ENCODE measurements at regions not wholly inside any gene's neighbourhood (a gene's known extent, or its start where the extent isn't known, plus 50 kb on each side); places are given as distances from the start of the nearest gene placed in this dataset.
"Not testable (repeated sequence)": the region's sequence is repeated elsewhere in the genome, so short reads cannot be mapped to it uniquely, and the experiment has no call there.

- no peak for DNase-seq (ENCODE audit: low read depth)
Measured at GRCh38 chr10:129179972-129180678, 286.9 kb upstream of the MGMT start.

GRCh38 chr10:129184196-129184595 is 282.8 kb upstream of the MGMT start:
- DNase-seq (ENCODE audit: low read depth): no peak

GRCh38 chr10:129187331-129187730 is 279.7 kb upstream of the MGMT start:
- DNase-seq (ENCODE audit: low read depth): no peak

DNA sequence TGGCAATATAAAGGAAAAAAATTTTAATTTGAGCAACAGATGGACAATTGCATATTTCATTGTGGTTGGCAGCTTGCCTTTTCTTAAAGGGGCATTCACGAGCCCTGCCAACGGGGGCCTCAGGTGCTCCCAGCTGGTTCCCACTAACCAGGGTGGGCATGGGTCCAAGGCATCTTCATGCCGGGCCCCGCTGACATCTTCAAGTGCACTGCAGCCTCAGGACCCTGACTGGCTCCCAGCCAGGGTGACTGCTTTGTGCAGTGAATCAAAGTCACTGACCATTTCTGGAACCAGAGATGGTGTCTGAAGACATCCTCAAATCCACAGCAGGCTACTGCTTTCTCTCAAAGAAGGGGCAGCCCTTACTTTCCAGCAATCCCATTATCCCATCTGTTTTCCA is 275.2 kb upstream of the MGMT start:
- no peak for DNase-seq (ENCODE audit: low read depth)

GRCh38 chr10:129192344-129193128 is 274.5 kb upstream of the MGMT start:
- peak; percentile 1 for DNase-seq (ENCODE audit: low read depth)

DNA sequence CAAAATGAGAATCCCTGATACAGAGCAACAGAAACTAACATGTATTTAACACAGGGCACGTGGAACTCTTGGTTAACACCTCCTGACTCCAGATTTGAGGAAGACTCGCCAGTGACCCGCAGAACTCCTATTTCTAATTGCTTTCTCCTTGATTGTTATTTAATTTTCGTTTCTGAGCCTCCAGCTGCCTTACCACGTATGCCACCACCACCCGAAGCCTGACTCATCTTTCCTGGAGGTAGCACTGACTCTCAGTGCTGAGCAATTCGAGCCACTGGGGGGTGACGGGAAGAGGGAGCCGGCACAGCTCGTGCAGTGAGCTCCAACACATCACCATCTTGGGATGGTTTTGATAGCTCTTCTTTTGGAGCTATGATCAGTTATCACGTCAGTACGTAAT is 273.9 kb upstream of the MGMT start:
- peak; percentile 37 for DNase-seq (ENCODE audit: low read depth)

DNA sequence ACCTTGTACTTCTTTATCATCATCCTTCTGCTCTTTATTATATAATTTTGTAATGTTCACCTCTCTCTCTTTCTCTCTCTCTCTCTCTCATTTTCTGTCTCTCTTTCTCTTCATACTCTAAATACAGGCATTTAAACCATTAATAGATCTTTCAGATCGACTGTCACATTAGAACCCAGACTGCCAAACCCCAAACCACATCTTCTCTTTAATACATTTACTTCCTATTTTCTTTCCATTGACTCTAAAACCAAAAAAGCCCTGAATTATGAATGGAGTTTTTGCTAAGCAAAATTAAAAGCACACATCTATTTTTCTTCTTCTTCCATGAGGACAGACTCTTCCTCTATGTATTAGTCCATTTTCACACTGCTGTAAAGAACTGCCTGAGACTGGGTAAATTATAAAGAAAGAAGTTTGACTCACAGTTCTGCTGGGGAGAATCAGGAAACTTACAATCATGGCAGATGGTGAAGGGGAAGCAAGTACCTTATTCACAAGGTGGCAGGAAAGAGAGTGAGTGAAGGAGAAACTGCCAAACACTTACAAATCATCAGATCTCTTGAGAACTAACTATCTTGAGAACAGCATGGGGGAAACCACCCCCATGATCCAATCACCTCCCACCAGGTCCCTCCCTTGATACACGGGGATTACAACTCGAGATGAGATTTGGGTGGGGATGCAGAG is 272.7 kb upstream of the MGMT start:
- DNase-seq (ENCODE audit: low read depth): no peak

DNA sequence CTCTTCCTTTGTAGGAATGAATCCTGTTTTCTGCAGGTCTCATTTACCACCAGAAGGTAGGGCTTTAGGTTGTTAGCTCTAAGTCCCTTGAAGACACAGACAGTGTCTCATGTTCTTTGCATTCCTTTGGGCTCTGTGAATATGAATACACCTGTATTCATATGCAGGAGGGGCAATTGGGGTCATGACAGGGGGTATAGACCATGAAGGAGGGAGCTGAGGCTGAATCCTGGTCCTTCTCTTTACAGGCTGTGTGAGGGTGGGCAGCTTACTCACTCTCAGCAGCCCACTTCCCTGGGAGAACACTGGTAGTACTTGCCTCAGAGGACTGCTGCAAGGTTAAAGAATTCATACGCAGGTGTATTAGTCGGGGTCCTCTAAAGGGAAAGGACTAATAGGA is 267.2 kb upstream of the MGMT start:
- DNase-seq (ENCODE audit: low read depth): no peak

DNA sequence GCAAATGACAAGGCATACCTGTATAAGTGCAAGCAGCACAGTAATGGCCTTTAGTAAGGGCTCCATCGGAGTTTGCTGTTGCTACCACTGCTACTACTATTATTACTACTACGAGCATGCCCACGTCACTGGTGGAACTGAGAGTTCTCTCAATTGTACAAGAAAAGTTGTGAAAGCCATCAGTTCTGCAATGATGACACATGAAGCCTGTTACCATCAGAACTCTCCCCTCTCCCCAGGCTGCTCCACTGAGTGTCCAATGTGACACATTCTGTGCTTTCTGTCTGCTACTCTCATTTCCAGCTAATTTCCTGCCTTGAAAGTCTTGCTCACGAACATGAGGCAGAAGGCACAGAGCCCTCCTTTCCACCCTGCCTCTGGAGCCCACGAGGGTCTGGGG is 263.2 kb upstream of the MGMT start:
- no peak for DNase-seq (ENCODE audit: low read depth)

- no peak for DNase-seq (ENCODE audit: low read depth)
Measured at GRCh38 chr10:129207297-129207696, 259.7 kb upstream of the MGMT start.

GRCh38 chr10:129210876-129211275 is 256.2 kb upstream of the MGMT start:
- DNase-seq (ENCODE audit: low read depth): no peak

- no peak for DNase-seq (ENCODE audit: low read depth)
Measured at GRCh38 chr10:129213256-129213655, 253.8 kb upstream of the MGMT start.

DNA sequence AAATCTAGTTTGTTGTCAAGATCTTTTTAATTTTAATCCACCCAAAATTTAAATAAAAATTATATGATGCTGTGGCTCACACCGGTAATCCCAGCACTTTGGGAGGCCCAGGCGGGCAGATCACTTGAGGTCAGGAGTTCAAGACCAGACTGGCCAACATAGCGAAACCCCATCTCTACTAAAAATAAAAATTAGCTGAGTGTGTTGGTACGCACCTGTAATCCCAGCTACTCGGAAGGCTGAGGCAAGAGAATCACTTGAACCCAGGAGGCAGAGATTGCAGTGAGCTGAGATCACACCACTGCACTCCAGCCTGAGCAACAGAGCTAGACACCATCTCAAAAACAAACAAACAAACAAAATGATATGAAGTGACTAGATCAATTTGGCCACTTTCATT is 253.0 kb upstream of the MGMT start:
- DNase-seq (ENCODE audit: low read depth): not testable (repeated sequence)

DNA sequence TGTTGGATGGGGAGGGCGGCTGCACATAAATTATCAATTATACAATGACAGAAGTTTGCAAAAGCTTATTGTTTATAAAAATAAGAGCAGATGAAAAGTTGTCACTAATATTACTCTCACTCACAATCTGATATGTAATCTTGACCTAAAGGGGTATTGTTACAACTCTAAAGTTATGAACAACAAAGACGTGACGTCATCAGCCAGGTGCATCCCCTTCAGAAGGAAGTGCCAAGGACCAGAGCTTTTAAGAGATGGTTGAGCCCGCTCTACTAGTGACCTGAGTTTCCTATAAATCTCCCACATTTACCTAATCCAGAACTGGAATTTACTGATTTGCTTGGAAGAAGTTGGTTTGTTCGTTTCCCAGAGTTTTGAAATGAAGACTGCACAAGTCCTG is 247.7 kb upstream of the MGMT start:
- DNase-seq (ENCODE audit: low read depth): no peak

- DNase-seq (ENCODE audit: low read depth): no peak
Measured at GRCh38 chr10:129222436-129222835, 244.6 kb upstream of the MGMT start.

DNA sequence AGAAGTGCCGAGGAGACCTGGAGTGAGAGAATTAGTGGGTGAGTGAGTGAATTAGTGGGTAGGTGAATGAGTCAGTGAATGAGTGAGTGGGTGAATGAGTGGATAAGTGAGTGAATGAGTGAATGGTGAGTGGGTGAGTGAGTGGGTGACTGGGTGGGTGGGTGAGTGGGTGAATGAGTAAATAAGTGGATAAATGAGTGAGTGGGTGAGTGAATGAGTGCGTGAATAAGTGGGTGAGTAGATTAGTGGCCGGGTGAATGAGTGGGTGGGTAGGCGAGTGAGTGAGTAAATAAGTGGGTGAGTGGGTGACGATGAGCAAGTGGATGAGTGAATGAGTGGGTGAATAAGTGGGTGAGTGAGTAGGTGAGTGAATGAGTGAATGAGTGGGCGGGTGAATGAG is 243.7 kb upstream of the MGMT start:
- DNase-seq (ENCODE audit: low read depth): no peak

DNA sequence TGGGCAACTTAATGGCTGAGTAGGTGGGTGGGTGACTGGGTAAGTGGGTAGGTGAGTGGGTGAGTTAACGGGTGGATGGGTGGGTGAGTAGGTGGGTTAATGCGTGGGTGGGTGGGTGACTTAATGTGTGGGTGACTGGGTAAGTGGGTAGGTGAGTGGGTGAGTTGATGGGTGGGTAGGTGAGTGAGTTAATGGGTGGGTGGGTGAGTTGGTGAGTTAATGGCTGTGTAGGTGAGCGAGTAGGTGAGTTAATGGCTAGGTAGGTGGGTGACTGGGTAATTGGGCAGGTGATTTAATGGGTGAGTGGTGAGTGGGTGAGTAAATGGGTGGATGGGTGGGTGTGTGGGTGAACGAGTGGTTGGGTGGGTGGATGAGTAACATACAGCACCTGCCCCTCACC is 243.0 kb upstream of the MGMT start:
- DNase-seq (ENCODE audit: low read depth): no peak

DNA sequence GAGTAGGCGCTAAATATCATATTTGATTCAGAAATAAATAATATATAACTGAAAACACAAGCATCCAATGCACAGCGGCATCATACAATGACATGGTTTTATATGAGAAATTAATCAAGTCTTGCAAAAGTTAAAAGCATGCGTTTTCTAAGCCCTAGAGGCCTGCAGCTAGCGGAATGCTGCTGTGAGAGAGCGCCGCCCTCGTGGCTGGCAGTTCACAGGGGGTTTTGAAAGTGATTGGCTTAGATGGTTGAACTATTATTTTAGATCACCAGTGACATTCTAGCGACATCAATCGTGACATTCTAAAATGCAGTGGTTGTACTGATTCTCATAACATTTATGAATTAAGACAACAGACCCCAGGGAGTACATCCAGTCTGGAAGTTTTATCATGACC is 235.2 kb upstream of the MGMT start:
- DNase-seq (ENCODE audit: low read depth): no peak

DNA sequence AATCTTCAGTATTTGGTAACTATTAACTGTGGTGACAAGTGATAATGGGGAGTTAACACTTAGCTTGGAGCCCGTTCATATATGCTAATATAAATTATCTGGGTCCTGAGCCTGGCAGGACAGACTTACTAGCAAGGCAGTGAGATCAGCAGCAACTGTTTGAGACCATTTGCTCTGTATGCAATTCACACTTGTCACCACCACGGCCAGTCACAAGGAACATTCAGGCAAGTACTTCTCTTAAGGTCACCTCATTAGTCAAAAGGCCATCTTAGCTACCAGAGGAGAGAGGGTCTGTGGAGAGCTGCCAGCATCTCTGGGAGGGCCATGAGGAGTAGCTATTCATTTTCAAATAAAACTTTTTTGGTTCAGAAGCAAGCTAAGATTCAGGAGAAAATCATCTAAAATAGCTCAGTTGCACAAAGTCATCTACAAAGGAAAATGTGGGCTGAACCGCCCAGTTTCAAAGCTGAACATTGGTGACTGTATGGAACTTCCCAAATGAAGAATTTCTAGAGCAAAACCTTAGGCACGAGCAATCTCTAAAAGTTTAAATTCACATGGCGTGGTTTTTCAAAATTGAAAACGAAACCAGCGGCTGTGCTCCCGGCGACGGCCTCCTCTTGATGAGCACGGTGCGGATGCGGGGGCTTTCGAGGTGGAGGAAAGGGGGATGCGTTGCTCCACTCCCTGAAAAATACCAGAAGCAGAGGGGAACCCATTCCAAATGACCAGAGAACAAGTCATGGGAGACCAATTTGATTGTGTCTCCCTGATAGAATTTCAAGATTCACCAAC is 233.5 kb upstream of the MGMT start:
- no peak for DNase-seq (ENCODE audit: low read depth)

- no peak for DNase-seq (ENCODE audit: low read depth)
Measured at GRCh38 chr10:129236274-129236691, 230.8 kb upstream of the MGMT start.

- no peak for DNase-seq (ENCODE audit: low read depth)
Measured at GRCh38 chr10:129241461-129241860, 225.6 kb upstream of the MGMT start.

- no peak for DNase-seq (ENCODE audit: low read depth)
Measured at GRCh38 chr10:129244298-129244697, 222.7 kb upstream of the MGMT start.
